Ascending aorta (tissue), 2 donors: ENCODE measurements at regions not wholly inside any gene's neighbourhood (a gene's known extent, or its start where the extent isn't known, plus 50 kb on each side); places are given as distances from the start of the nearest gene placed in this dataset.

Experiments
- DNase-seq, 2 donors: peaks; one replicate each; pipeline ENCODE4 v3.0.0-alpha.2; 2019; ENCODE audit warnings: low spot score in 2 of 2
- H3K27ac ChIP-seq, 2 donors: fragments of 200-600 bp; sonication (generic); one replicate each; pipeline ENCODE4 v1.5.1; 2016 to 2017; ENCODE audit warnings: mild to moderate bottlenecking in 1 of 2
- H3K27me3 ChIP-seq: fragments of 200-600 bp; sonication (generic); one replicate; pipeline ENCODE4 v1.5.1; 2017
- H3K36me3 ChIP-seq, 2 donors: fragments of 200-600 bp; sonication (generic); one replicate each; pipeline ENCODE4 v1.5.1; 2016
- H3K4me1 ChIP-seq, 2 donors: fragments of 200-600 bp; sonication (generic); one replicate each; pipeline ENCODE4 v1.5.1; 2016 to 2017; ENCODE audit warnings: mild to moderate bottlenecking in 1 of 2
- H3K4me3 ChIP-seq, 2 donors: fragments of 200-600 bp; sonication (generic); one replicate each; pipeline ENCODE4 v1.5.1; 2016 to 2017; ENCODE audit warnings: mild to moderate bottlenecking in 1 of 2
- H3K9me3 ChIP-seq, 2 donors: fragments of 200-600 bp; sonication (generic); one replicate each; pipeline ENCODE4 v1.5.1; 2016
- CTCF ChIP-seq, 3 experiments: fragments of 200-600 bp in 2 of 3; fragments of 450-650 bp in 1 of 3; sonication (generic) in 2 of 3; IDR thresholded peaks; one replicate each; pipeline ENCODE4 v1.5.1; 2016 to 2019; ENCODE audit warnings: antibody characterized with exemption in 3 of 3, mild to moderate bottlenecking in 1 of 3, moderate library complexity in 1 of 3
- intact Hi-C: fragments of 100-400 bp; cut with DNase I; formaldehyde crosslinking; loops from one replicate; pipeline ENCODE4 v1.15.1; 2023

GRCh38 chr12:105547786-105548185 lies 217.3 kb downstream of the C12orf75 start:
- no peaks in the 10 kb centered on the region for H3K36me3 ChIP-seq
- H3K4me3 ChIP-seq = no peak overlapping the region
- DNase-seq = no peak
- no peaks in the 10 kb centered on the region for H3K27me3 ChIP-seq
- no peaks in the 10 kb centered on the region for H3K4me1 ChIP-seq
- H3K9me3 ChIP-seq = no peaks in the 10 kb centered on the region
- TF ChIP-seq CTCF (IDR thresholded peaks at IDR 0.05) = no peak
- H3K27ac ChIP-seq = no peak overlapping the region
- intact Hi-C loops = no loop called here

DNA sequence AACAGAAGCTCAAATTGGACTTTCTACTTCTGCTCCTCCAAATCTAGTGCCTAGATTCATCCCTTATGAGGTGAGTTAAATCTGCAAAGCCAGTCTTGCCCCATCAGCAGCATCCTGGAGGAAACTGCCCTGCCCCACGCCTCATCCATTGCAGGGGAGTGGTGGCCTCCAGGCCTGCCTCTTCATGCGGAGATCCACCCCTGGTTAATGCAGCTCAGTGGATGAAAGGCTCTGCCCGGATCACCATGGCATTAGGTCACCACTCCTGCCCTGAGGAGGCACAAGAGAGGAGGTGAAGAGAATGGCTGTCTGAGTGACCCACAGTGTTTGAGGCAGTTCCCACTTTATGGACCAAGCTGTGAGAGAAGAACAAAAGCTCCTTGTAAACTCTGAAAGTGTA lies 218.1 kb downstream of the C12orf75 start:
- H3K4me1 ChIP-seq = no peaks in the 10 kb centered on the region
- H3K4me3 ChIP-seq = no peak overlapping the region
- H3K9me3 ChIP-seq = no peaks in the 10 kb centered on the region
- DNase-seq = no peak
- H3K27me3 ChIP-seq = no peaks in the 10 kb centered on the region
- no peaks in the 10 kb centered on the region for H3K36me3 ChIP-seq
- intact Hi-C loops = no loop called here
- no peak overlapping the region for H3K27ac ChIP-seq
- TF ChIP-seq CTCF (IDR thresholded peaks at IDR 0.05) = no peak

DNA sequence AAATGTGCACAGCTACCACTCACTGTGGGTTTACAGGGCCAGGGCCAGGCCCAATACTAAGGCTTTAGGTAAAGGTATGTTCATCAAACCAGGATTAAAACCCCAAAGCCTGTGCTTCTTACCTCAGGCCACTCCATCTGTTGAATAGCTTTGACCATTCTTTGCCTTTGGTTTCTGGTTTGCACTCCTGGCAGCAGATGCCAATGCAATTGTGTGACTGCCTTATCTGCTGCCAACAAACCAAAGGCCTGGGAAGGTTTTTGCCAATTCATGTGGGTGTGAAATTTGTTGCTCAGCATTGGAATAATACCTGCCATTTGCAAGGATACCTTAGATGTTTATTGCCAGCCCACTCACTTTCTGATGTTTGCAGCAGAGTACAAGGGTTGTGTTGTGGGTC lies 221.6 kb downstream of the C12orf75 start:
- intact Hi-C loops = no loop called here
- no peaks in the 10 kb centered on the region for H3K4me1 ChIP-seq
- no peak for TF ChIP-seq CTCF (IDR thresholded peaks at IDR 0.05)

GRCh38 chr12:105554223-105554678 lies 223.8 kb downstream of the C12orf75 start:
- DNase-seq = no peak
- TF ChIP-seq CTCF (IDR thresholded peaks at IDR 0.05) = no peak
- Histone ChIP-seq H3K27me3 (no peaks in the 10 kb centered on the region), H3K36me3 (no peaks in the 10 kb centered on the region), H3K4me1 (no peaks in the 10 kb centered on the region), H3K4me3 (no peak overlapping the region), H3K9me3 (no peaks in the 10 kb centered on the region), H3K27ac (no peak overlapping the region)
- intact Hi-C loops = no loop called here

More for the DNA sequence above, 221.6 kb downstream of the C12orf75 start:
- Histone ChIP-seq H3K27me3 (no peaks in the 10 kb centered on the region), H3K4me3 (no peak overlapping the region), H3K36me3 (no peaks in the 10 kb centered on the region), H3K9me3 (no peaks in the 10 kb centered on the region), H3K27ac (no peak overlapping the region)
- DNase-seq = no peak

GRCh38 chr12:105554856-105555255 lies 224.4 kb downstream of the C12orf75 start:
- H3K27ac ChIP-seq = no peak overlapping the region
- H3K4me3 ChIP-seq = no peak overlapping the region
- H3K36me3 ChIP-seq = no peaks in the 10 kb centered on the region
- H3K4me1 ChIP-seq = no peaks in the 10 kb centered on the region
- no peak for DNase-seq
- intact Hi-C loops = no loop called here
- no peaks in the 10 kb centered on the region for H3K9me3 ChIP-seq
- TF ChIP-seq CTCF (IDR thresholded peaks at IDR 0.05) = no peak
- H3K27me3 ChIP-seq = no peaks in the 10 kb centered on the region
